ENCODE measurements at regions not wholly inside any gene's neighbourhood (a gene's known extent, or its start where the extent isn't known, plus 50 kb on each side); places are given as distances from the start of the nearest gene placed in this dataset.

- TF ChIP-seq CTCF (IDR thresholded peaks at IDR 0.05) (no peak), POLR2A (IDR thresholded peaks at IDR 0.05) (no peak), POLR2AphosphoS5 (IDR thresholded peaks at IDR 0.05; ENCODE audit: insufficient read depth in 1 of 2, low read depth in 1 of 2) (no peak)
These were observed 726.3 kb upstream of the INTU start for GRCh38 chr4:126906466-126906865.
